ENCODE measurements at regions not wholly inside any gene's neighbourhood (a gene's known extent, or its start where the extent isn't known, plus 50 kb on each side); places are given as distances from the start of the nearest gene placed in this dataset.

- H2AFZ ChIP-seq = no peak overlapping the region
- H3K9me2 ChIP-seq (replicated peaks; ENCODE audit: insufficient read depth) = no peaks in the 10 kb centered on the region
- H4K20me1 ChIP-seq (ENCODE audit: insufficient read depth, poor library complexity, severe bottlenecking) = no peaks in the 10 kb centered on the region
- TF ChIP-seq EZH2 (IDR thresholded peaks at IDR 0.05; ENCODE audit: borderline replicate concordance) (no peak), CTCF (IDR thresholded peaks at IDR 0.05; ENCODE audit: poor library complexity) (no peak)
- DNase-seq (ENCODE audit: low spot score) = no peak
- no peaks in the 10 kb centered on the region for H3K36me3 ChIP-seq (replicated peaks; ENCODE audit: insufficient read depth, low read depth)
- H3K9me3 ChIP-seq (ENCODE audit: low read depth) = no peaks in the 10 kb centered on the region
- H3K4me3 ChIP-seq = no peak overlapping the region
- H3K4me1 ChIP-seq (ENCODE audit: insufficient read depth) = no peaks in the 10 kb centered on the region
- H3K27ac ChIP-seq = no peak overlapping the region
- H3K79me2 ChIP-seq = no peaks in the 10 kb centered on the region
- no peaks in the 10 kb centered on the region for H3K27me3 ChIP-seq
- H3K4me2 ChIP-seq = no peak overlapping the region
These were observed 1005.5 kb downstream of the ARAP2 start for GRCh38 chr4:35238793-35239192.

- 96% methylated on average over 1 of the region's 1 CpG for WGBS (ENCODE audit: low lambda C conversion rate, missing lambda C conversion rate)
- no peaks in the 10 kb centered on the region for H3K36me3 ChIP-seq (replicated peaks; ENCODE audit: insufficient read depth, low read depth)
These were observed 997.8 kb downstream of the ARAP2 start for GRCh38 chr4:35246493-35246892.

GRCh38 chr4:35247047-35247446 is 997.3 kb downstream of the ARAP2 start:
- H3K9me2 ChIP-seq (replicated peaks; ENCODE audit: insufficient read depth) = no peaks in the 10 kb centered on the region

More at GRCh38 chr4:35246493-35246892, 997.8 kb downstream of the ARAP2 start:
- Histone ChIP-seq H3K27ac (no peak overlapping the region), H3K4me1 (ENCODE audit: insufficient read depth) (no peaks in the 10 kb centered on the region), H3K9me3 (ENCODE audit: low read depth) (no peaks in the 10 kb centered on the region), H3K4me3 (no peak overlapping the region), H3K27me3 (no peaks in the 10 kb centered on the region), H3K9me2 (replicated peaks; ENCODE audit: insufficient read depth) (no peaks in the 10 kb centered on the region), H4K20me1 (ENCODE audit: insufficient read depth, poor library complexity, severe bottlenecking) (no peaks in the 10 kb centered on the region), H3K79me2 (no peaks in the 10 kb centered on the region), H3K4me2 (no peak overlapping the region), H2AFZ (no peak overlapping the region)
- TF ChIP-seq CTCF (IDR thresholded peaks at IDR 0.05; ENCODE audit: poor library complexity) (no peak), EZH2phosphoT487 (IDR thresholded peaks at IDR 0.05; ENCODE audit: low read depth, severe bottlenecking, unreplicated experiment) (no peak), EZH2 (IDR thresholded peaks at IDR 0.05; ENCODE audit: borderline replicate concordance) (no peak)
- no peak for DNase-seq (ENCODE audit: low spot score)

More at GRCh38 chr4:35247047-35247446, 997.3 kb downstream of the ARAP2 start:
- H3K4me1 ChIP-seq (ENCODE audit: insufficient read depth) = no peaks in the 10 kb centered on the region
- no peak overlapping the region for H3K4me3 ChIP-seq
- H3K27me3 ChIP-seq = no peaks in the 10 kb centered on the region
- TF ChIP-seq EZH2 (IDR thresholded peaks at IDR 0.05; ENCODE audit: borderline replicate concordance) (no peak), CTCF (IDR thresholded peaks at IDR 0.05; ENCODE audit: poor library complexity) (no peak), EZH2phosphoT487 (IDR thresholded peaks at IDR 0.05; ENCODE audit: low read depth, severe bottlenecking, unreplicated experiment) (no peak)
- no peak overlapping the region for H3K4me2 ChIP-seq
- no peaks in the 10 kb centered on the region for H3K36me3 ChIP-seq (replicated peaks; ENCODE audit: insufficient read depth, low read depth)
- no peak overlapping the region for H2AFZ ChIP-seq
- DNase-seq (ENCODE audit: low spot score) = no peak
- no peaks in the 10 kb centered on the region for H4K20me1 ChIP-seq (ENCODE audit: insufficient read depth, poor library complexity, severe bottlenecking)
- 10% methylated on average over 3 of the region's 3 CpGs for WGBS (ENCODE audit: low lambda C conversion rate, missing lambda C conversion rate)
- H3K27ac ChIP-seq = no peak overlapping the region
- H3K79me2 ChIP-seq = no peaks in the 10 kb centered on the region
- no peaks in the 10 kb centered on the region for H3K9me3 ChIP-seq (ENCODE audit: low read depth)
